Stimulated activated CD8-positive, alpha-beta memory T cell treated with anti-CD3 and anti-CD28 coated beads, Interleukin-15, amount 100 ng/mL, for 4 hours (primary cell): ENCODE measurements at regions not wholly inside any gene's neighbourhood (a gene's known extent, or its start where the extent isn't known, plus 50 kb on each side); places are given as distances from the start of the nearest gene placed in this dataset.

Source experiments
- DNase-seq, 2 donors: peaks; one replicate each; pipeline ENCODE4 v3.0.0-alpha.2; 2020; ENCODE audit warnings: low read depth in 2 of 2

DNA sequence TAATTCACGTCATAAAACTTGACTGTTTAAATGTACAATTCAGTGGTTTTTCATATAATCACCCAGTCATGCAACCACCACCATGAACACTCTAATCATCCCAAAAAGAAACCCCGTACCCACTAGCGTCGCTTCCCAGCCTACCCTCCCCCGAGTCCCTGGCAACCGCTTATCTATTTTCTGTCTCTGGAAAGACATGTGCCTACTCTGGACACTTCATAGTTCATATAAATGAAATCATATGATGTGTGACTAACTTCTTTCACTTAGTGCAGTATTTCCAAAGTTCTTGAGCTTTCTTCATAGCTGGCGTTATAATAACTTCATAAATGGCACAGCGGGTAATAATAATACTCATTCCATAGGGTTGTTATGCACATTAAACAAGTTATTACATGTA lies 215.2 kb downstream of the MYLK4 start:
- DNase-seq: no peak

DNA sequence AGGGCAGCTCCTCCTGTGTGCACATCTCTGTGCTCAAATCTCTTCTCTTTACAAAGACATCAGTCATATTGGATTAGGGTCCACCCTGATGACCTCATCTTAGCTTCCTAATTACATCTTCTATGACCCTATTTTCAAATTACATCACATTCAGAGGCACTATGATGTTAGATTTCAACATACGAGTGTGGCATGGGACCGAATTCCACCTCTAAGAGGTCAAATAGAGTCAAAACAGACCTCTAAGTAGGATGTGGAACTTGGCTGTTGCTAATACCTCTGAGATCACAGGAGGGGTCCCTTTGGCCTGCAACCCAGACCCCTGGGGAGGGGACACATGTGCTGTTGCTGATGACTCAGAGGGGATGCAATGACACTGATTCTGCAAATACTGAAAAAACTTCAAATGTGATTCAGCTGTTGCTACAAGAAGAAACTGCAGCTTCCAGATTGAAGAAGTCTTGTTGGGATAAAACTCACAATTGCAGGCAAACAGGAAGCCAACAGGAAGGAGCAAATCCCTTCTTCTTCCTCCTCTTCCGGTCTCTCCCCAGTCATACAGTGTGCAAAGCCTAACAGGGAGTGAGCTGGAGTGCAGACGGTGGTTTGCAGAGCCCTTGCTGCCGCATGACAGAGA lies 216.2 kb downstream of the MYLK4 start:
- DNase-seq: no peak

DNA sequence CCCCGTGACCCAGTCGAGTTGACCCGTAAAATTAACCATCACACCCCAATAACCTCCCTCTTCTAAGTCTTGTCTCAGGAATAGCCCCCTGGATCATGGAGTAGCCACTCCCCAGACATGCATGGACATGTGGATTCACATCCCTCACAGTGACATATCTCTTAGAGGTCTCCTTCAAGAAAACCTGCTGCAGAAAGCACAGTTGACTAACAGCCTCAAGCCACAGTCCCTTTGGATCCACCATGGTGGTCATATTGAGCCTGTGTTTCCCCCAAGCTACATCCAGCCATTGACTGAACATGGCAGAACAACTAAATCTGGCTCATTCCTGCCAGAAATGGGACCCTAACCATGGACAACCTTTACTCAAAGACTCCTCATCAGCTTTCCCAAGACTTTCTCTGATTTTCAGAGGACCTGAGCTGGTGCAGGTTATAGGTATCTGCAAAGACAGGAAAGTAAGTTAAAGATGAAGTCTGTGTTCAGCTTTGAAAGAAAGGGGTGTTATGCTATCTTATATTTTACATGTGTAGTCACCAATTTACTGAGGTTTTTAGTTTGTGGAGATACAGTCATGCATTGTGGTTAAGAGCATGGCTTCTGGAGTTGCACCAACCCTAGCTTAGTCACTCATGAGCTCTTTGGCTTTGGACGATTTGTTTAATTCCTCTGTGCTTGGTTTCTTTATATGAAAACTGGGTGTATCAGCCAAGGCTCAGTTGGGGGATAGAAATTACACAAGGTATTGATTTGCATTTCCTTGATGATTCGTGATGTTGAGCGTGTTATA lies 219.1 kb downstream of the MYLK4 start:
- no peak for DNase-seq

DNA sequence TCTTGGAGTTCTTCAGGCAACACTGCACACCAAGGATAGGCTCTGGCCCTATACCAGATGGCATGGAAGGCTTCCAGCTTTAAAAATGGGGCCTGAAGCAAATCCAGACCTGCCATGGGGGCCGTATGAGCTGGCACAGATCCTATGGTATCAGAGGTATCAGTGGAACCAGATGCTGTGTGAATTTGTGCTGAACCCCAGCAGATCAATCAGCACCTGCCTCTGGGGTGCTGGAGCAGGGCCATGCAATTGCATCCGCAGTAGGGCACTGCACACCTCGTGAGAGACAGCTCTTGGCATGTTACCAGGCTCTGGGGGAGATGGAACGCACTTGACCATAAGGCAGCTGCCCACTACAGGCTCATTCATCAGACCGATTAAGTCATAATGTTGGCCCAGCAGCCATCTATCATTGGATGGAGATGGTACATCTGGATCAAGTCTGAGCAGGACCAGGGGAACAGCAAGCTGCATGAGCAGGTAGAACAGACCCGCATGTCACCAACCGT lies 221.5 kb downstream of the MYLK4 start:
- DNase-seq: no peak

DNA sequence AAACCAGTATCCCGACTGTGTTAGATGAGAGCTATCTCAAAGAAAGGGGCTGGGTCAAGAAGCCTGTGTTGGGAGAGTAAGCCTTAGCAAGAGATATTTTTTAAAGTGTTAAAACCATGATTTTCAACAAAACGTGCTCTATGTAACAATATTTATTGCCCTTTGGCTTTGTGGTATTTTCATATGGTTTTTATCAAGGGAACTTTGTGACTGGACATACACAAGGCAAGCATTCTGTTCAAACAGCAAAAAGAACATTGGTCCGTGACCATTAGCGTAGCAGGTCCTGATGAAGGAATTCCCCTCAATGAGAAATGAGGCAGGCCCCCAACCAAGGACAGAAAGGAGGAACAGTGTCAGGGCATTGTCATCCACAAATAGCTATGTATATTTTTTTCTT lies 222.6 kb downstream of the MYLK4 start:
- no peak for DNase-seq

DNA sequence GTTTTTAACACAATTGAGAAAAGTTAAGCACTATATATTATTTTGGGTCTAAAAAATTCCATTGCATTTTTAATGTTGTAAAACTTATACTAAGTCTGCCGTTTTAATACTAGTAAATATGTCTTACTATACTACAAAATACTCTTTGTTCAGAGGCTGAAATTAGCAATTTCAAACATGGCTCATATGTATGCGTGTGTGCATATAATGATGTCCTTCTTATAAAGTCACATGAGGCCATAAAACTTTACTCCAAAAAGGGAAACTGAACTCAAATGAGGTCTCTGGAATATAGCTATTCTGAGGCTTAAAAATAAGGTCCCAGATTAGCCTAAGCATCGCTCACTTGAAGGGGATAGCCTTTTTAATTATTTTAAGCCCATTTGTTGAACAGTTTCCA lies 224.0 kb downstream of the MYLK4 start:
- no peak for DNase-seq

DNA sequence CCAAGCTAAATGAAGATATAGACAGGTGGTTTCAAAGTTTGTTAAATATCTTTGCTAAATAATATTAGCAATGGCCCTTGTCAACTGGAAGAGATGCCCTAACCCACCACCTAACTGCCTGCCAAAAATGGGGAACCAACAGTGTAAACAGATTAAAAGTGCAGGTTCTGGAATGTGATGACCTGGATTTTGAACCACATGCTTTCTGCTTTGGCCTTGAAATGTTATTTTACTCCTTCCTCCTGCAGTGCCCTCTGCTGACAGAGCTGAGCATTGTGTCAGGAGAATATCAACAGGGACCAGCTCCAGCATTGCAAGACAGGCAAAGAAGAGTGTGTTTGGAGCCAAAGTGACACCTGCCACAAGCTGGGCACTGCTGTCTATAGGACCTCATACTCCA lies 226.6 kb downstream of the MYLK4 start:
- DNase-seq: no peak

DNA sequence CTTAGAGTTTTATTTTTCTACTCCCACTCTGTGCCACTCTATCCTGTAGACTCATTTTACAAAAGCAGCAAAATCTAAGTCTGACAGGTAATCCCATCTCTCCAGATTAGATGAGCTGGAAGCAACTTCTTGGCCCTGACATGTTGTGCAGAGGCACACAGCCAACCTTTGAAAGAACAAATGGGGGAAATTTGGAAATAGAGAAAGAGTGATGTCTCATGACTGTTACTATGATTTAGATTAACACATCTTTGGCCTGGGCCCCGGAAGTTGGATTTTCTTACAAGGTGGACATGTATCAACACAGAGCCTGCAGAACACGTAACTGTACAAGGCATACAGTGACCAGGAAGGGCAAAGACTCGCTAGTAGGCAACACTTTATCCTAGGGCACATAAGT lies 227.7 kb downstream of the MYLK4 start:
- no peak for DNase-seq

DNA sequence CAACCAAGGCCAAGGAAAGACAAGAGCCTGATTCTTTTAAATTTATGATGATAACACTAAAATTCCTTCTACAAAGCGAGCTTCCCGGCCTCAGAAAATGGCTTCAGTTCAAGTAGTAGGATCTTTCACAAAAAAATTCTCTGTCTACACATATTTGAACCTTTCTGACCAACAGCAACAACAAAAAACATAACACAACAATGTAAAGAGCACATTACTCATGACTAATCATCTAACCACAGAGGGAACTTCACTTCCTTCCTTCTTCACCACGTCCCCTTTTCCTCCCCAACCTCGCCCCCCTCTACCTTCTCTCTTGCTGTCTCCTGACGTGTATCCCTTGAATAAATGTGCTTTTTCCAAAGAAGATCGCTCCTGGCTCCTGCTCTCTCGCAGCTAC lies 228.2 kb downstream of the MYLK4 start:
- DNase-seq: no peak

DNA sequence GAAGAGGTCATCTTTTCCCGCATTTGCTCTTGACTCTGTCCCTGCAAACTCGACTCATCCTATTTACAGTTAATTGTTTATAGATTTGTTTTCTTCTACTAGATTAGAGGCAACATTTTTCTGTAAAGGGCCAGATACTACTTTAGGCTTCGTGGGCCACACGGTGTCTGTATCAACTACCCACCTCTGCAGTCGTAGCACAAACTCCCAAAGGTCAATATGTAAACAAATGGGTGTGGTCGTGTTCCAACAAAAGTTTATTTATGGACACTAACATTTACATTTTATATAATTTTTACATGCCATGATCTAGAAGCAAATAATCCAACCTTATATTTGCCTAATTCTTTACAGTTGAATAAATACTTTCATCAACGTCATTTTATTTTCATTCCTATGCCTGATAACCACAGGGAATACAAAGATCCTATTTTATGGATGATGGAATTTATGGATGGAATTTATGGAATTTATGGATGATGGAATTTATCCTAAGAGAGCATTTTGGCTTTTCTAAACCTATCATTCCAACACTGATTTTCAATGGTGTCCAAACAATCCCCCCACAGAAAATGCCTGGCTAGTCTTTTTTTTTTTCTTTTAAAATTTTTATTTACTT lies 232.8 kb downstream of the MYLK4 start:
- DNase-seq: no peak

DNA sequence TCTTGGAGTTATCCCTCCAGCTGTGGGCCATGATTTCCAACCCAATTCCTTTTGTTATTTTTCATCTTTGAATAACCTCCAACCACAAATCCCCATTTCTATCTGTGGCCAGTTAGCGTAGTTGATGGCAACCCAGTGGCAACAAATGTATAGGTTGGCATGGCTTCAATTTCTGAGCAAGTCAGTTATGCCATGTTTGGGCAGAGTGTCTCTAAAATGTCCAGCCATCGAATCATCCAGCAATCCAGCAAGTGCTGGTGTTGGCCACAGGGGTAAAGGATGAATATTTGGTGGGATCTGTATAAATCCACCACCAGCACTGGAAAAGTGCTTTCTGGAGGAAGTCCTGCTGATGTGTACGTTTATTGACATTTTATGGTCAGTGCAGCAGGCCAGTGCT lies 233.3 kb downstream of the MYLK4 start:
- DNase-seq: no peak

DNA sequence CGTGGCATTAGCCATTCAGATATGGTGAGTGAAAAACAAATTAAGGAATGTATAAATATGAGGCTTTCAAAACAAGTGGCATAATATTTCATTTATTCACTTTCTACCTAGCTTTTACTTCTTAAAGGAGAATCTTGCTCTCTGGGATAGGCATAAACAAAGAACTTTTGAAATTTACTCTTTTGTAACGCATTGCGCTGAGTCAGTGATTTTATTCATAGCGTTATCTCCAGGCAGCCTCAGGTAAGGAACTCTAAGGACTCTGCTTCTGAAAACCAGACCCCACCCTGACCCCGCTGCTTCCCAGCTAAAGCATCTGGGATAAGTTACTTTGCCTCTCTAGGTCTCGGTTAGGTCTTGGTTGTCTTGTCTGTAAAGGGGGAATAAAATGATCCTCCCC lies 234.7 kb downstream of the MYLK4 start:
- DNase-seq: no peak

DNA sequence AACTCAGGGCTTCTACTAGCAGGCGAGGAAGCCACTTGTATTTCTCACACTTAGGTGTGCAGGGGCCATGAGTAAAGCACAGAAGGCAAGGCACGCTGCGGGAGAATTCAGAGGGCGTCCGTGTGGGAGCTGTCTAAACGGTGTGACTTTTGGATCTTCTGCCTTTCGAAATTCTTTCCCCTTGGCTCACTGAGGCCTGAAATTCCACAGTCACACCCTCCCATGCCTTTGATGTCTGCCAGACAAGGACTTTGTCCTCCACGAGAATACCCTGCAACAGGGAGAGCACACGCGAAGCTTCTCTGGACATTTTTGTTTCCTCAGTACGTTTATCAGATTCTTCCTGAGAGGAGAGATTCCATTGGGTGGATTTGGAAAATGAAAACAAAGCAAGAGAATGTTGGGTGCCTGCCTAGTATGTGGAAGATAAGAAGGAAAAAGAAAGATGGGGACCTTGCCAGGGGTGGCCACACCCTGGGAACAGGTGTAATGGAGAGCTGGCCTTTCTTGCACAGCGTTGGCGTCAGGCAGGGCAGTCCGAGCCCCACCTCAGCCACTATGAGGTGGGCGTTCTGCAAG lies 235.7 kb downstream of the MYLK4 start:
- DNase-seq: no peak

DNA sequence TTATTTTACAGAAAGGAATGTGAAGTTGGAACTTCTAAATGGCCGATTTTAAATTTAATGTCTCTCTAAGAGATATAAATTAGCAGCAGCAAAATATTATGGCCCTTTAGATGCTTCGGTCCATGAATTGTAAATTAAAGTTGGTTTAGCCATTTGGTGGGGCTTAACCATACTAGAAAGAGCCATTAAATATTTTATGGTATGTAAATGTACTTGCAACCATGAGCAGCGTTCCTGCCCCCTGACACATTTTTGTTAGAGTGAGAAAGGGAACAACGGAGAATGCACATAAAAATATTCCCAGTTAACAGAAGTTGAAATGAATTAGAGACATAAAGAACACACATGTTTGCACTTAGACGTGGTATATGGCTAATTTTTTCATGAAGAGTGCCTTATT lies 237.9 kb downstream of the MYLK4 start:
- DNase-seq: no peak

DNA sequence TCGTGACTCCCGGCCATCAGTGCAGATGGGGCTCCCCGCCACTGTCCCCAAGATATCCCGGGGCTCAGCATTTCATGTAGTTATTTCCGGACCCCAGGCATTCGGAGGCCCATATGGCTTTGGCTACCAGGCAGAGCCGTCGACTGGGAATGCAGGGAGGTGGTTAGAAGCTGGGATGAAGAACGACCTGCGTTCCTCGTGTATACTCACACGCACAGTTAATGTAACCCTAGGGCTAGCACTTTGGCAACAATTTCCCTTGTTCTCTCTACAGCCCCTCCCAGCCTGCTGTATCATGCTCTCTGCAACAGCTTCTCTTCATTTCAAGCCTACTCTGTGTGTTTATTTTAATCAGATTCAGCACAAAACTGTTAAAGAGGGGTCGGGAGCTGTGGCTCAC lies 240.4 kb downstream of the MYLK4 start:
- no peak for DNase-seq

DNA sequence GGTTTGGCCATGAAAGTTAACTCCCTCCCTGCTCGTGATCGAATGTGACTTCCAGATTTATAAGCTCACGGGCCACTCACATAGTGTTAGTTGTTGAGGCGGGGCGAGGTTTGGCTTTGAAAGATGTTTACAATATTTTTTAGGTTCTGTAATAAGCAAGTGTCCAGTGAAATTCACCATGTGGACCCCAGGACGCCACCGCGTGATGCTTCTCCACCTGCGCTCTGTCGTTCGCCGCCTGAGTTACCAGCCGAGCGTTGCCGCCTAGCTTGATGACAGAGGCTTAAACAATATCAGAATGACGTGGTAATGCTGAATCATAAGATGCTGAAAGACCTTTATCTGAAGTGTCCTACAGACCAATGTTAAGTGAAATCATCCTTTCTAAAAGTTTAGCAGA lies 241.0 kb downstream of the MYLK4 start:
- DNase-seq: no peak

DNA sequence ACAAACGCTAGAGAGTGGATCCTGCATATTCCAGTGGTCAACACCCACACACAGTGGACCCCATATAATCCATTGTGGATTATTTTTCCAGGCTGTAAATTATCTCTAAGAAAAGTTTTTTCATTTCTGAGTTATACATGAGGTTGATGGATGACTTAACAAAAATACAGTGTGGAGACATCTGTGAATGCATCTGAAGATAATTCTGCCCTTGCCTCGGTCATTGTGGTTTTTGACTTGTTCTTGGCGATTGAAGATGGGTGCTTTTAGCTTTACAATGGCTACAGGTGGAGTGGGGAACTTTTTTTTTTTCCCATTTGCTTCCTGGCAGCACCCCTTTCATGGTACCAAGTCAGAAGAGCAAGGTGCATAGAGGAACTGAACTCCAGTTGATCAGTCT lies 242.7 kb downstream of the MYLK4 start:
- DNase-seq: no peak

DNA sequence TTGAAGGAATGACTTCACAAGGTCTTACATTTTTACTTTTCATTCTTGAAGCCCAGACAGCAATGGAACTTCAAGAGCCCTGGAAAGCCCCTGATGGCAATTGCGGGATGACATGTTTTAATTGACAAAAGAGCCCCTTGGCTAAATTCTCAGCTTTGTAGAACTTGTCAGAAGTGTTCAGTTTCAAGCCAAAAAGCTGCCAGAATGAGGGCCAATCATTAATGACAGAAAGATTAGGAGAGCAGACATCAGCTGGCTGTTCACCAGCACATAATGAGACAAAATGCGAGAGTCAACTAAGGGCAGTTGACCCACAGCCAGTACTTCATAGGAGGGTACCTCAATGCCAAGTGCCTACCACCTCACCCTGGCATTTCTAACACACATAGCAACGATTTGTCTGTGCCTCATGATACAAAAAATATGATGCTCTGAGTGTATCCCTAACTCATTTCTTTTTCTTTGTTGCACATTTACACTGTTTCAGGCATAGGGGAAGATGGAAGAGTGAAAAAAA lies 243.1 kb downstream of the MYLK4 start:
- DNase-seq: no peak

DNA sequence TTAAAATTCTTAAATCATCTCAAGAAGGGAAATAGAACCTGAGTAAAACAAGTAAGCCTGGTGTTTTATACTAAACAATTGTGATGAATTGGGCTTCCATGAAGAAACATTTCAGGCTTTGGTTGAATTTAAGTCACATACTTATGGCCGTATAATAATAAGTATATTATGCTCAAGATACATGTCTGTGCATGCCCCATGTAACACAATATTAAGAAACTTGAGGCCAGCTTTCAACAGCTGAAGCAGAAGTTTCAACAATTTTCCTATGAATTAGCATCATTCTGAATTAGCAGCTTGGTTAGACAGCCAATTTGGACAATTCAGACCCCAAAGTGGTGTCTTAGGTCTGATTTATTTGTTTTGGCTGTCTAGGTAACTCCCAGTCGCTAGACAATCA lies 243.7 kb downstream of the MYLK4 start:
- no peak for DNase-seq

DNA sequence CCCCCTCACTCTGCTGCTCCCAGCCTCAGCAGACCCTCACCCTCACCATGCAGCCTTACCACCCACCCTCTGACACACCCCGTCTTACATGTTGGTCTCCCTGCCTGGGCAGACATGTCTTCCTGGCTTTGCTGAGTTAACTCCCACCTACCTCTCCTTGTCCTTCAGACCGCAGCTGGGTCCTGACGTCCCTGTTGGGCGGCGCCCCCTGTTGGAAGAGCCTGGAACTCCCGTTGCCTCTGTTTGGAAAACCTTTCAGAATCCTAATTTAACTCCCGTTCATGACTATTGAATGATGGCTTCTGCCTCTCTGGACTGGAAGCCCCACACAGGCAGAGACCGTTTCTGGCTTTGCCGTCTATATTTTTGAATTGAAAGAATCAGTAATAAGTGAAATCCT lies 245.1 kb downstream of the MYLK4 start:
- DNase-seq: no peak

DNA sequence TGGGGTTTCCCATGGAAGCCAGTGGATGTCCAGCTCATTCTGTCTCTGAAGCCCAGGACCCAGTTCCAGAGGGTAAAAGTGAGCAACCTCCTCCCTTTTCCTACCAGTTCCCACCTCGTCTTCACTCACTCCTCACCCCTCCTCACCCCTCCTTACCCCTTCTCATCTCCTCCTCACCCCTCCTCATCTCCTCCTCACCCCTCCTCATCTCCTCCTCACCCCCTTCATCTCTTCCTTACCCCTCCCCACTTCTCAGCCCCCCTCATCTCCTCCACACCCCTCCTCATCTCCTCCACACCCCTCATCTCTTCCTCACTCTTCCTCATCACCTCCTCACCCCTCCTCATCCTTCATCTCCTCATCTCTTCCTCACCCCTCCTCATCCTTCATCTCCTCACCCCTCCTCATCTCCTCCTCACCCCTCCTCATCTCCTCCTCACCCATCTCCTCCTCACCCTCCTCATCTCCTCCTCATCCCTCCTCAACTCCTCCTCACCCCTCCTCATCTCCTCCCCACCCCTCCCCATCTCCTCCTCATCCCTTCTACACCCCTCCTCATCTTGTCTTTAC lies 246.1 kb downstream of the MYLK4 start:
- DNase-seq: no peak

DNA sequence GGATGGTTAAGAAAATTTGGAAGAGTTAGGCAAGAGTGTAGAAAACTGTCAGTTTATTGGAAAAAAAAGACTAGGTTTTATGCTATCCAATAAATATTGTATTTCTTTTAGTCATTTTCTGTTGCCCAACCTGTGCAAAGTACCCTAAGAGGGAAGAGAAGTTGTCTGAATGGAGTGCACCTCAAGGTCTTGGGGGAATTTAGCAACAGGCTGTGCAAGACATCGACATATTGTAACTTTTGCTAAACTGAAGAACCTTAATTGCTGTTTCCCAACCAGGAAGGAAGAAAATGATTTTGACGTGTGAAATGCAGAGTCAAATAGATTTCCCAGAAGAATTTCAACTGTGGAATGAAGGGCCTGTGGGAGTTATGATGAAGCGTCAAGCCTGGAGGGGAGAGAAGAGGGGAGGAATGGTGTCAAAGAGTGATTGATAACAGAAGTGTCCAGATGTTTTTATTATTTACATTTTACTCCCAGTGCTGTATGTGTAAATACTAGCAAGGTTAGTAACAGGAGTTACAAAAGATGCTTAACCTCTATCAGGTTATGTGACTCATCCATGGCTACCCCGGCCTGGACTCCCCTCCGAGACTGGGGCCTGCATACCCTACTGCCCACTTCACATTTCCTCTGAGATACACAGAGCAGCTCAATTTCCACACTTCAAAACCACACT lies 246.8 kb downstream of the MYLK4 start:
- no peak for DNase-seq
